HG03066 (cell line): ENCODE measurements at regions not wholly inside any gene's neighbourhood (a gene's known extent, or its start where the extent isn't known, plus 50 kb on each side); places are given as distances from the start of the nearest gene placed in this dataset.
"Not testable (repeated sequence)": the region's sequence is repeated elsewhere in the genome, so short reads cannot be mapped to it uniquely, and the experiment has no call there.

Source experiments
- ATAC-seq: cut with Tn5 transposase; IDR thresholded peaks from one replicate; pipeline ENCODE4 v1.9.1; 2021; ENCODE audit warnings: low read depth; ENCODE audit not compliant: unreplicated experiment

GRCh38 chr14:54230645-54231044 lies 166.2 kb upstream of the CDKN3 start:
- ATAC-seq = no peak

- no peak for ATAC-seq
Observed at GRCh38 chr14:54232735-54233134, 164.1 kb upstream of the CDKN3 start.

DNA sequence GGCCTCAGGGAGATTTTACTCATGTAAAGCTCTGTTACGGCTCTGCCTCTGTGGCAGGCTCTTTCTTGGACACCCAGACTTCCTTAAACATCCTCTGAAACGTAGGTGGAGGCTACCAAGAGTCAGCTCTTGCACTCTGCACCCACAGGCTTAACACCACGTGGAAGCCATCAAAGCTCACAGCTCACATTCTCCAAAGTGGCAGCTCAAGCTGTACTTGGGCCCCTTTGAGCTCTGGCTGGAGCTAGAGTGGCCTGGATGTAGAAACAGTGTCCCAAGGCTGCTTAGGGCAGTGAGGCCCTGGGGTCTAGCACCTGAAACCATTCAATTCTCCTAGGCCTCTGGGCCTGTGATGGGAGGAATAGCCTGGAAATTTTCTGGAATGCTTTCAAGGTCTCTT lies 155.3 kb upstream of the CDKN3 start:
- no peak for ATAC-seq

- no peak for ATAC-seq
Observed at GRCh38 chr14:54251356-54251755, 145.5 kb upstream of the CDKN3 start.

DNA sequence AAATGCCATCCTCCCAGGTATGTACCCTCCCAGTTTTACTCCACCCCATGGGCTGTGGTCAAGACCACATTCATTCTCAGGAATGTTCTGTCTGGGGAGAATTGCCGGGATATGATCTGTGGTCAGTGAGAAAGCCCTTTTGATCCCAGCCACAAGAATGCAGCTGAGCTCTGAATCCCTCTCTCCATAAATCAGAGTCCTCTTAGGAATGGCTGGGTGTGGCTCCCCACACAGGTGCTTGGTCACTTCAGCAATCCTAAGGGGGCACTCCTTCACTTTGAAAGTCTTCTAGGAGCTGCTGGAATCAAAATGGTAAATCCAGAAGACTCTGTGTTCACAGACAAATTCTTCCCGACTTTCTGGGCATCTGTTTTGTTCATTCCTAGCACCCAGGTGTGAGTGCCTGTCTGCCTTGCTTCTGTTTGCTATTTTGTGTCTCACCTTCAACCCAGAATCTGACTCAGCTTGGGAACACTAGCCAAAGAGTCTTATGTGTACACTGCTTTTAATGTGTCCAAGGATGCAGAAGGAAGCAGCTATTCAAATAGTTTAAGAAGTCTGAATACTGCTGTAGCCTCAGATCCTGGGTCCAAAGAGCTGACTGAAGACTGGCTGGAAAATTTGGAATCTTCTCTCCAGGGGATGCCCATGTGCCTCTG lies 144.6 kb upstream of the CDKN3 start:
- no peak for ATAC-seq

- no peak for ATAC-seq
Observed at GRCh38 chr14:54253195-54253947, 143.4 kb upstream of the CDKN3 start.

GRCh38 chr14:54256156-54256555 lies 140.7 kb upstream of the CDKN3 start:
- ATAC-seq = no peak

- no peak for ATAC-seq
Observed at GRCh38 chr14:54257424-54257823, 139.4 kb upstream of the CDKN3 start.

DNA sequence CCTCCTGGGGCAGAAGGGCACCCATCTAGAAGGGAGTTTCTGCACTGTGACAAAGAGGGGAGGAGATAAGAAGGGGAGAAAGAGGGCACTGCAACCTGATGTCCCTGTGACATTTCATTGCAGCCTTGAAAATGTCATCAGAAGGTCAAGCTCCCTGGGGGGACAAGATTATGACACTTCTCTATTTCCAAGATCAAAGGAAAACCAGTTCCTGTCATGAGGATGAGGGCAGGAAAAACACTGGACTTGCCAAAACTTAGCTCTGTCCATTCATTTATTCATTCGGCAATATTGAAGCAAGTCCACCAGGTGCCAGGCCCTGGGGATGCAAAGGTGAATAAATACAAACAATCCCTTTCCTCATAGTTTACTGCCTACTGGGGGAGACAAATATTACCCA lies 138.4 kb upstream of the CDKN3 start:
- no peak for ATAC-seq

DNA sequence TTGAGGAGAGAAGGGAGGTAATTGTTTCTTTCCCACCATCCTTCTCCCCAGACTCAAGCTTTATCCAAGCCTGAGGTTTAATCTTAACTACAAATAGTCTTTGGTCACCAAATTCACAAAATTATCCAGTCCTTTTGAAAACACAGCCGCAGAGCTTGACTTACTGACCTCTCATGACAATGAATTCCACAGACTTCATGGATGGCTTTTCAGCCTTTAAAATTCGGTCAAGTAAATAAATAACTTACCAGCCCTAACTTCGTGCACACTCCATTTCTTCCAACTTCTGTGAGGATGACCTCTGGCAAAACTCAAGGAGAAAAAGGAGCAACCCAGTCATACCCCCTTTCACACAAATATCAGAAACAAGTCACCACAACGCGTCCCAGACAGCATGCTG lies 137.0 kb upstream of the CDKN3 start:
- no peak for ATAC-seq

GRCh38 chr14:54261283-54261682 lies 135.5 kb upstream of the CDKN3 start:
- ATAC-seq = no peak

- ATAC-seq = not testable (repeated sequence)
Observed at GRCh38 chr14:54266616-54267015, 130.2 kb upstream of the CDKN3 start.

DNA sequence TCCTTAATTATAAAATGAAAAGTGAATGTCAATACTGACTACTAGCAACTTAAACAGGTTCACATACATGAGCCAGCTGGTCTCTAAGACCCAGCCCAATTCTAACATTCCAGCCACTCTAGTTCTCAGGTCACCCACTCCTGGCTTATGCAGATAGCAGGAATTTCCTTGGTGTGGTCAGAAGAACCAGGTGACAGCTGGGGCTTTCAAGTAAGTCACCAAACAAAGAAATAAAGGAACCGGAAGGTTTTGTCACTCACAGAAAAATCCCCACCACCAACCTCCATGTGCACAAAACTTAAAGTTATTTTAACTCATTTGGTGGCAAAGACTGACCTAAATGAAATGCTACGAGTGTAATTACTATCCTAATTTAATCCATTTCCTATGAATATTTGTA lies 129.6 kb upstream of the CDKN3 start:
- ATAC-seq = peak; percentile 72

- ATAC-seq = no peak
Observed at GRCh38 chr14:54275997-54276725, 120.6 kb upstream of the CDKN3 start.

- no peak for ATAC-seq
Observed at GRCh38 chr14:54278087-54278486, 118.7 kb upstream of the CDKN3 start.

DNA sequence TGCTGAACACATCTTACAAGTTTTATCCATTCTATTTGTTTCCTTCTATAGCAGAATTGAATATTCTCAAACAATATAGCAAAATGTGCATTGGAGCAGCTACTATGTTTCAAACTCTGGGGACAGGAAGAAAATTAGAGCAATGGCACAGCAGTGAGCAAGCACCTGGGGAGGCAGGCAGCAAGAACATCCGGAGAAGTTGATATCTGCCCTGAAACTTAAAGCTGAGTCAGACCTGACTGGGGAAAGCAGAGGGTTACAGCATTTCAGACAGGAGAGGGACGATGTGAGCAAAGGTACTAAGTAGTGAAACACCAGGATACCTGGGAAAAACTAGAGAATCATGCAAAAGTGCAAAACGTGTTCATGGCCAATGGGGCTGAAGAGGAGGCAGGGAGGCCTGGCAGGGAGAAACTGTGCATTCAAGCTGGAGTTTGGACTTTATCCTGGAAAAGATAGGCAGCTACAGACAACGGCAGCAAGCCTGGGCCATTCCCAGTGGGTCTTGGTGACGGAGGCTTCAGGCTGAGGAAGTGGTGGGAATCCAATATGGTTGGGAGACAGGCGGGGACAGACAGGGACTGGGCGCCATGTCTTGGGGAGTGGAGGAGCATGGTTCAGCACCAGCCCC lies 118.0 kb upstream of the CDKN3 start:
- ATAC-seq = no peak

DNA sequence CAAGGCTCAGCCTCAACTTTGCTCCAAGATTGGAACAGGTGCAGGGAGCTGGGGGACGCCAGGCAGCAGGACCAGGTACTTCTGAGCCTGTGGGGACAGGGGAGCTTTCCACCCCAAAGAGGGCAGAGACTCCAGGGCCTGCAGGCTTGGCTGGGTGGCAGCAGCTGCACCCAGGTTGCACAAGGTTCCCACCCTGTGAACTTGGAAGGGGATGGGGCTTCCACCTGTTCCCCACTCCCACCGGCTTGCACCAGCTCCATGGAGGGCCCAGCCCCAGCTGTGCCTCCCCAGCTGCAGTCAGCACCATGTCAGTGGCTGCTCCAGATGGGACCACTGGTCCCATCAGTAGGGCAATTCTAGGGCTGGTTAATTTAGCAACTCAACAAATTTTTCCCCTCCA lies 114.0 kb upstream of the CDKN3 start:
- no peak for ATAC-seq

- ATAC-seq = no peak
Observed at GRCh38 chr14:54285030-54285429, 111.8 kb upstream of the CDKN3 start.

- no peak for ATAC-seq
Observed at GRCh38 chr14:54291491-54292191, 105.2 kb upstream of the CDKN3 start.

DNA sequence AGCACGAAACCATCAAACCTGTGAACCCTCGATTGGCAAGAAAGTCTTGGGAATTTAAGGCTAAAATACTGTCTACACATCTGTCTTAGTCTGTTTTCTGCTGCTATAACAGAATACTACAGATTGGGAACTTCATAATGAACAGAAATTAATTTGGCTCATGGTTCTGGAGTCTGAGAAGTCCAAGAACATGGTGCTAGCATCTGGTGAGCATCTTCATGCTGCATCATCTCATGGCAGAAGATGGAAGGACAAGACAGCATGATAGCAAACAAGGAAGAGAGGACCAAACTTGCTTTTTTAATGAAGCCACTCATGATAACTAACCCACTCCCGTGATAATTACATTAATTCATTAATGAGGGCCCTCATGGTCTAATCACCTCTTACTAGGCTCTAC lies 102.0 kb upstream of the CDKN3 start:
- ATAC-seq = no peak
